Astrocyte (in vitro differentiated cells and primary cell): ENCODE measurements at regions not wholly inside any gene's neighbourhood (a gene's known extent, or its start where the extent isn't known, plus 50 kb on each side); places are given as distances from the start of the nearest gene placed in this dataset.

Source experiments
- EZH2 ChIP-seq: IDR thresholded peaks from 2 replicates; pipeline ENCODE4 v1.6.1; 2012; ENCODE audit warnings: mild to moderate bottlenecking, low read length, inconsistent platforms; ENCODE audit not compliant: insufficient read depth
- TF ChIP-seq, protein P1 (sequence below): IDR thresholded peaks from 2 replicates; pipeline ENCODE4 v1.5.1; 2011; ENCODE audit warnings: low read depth, mild to moderate bottlenecking, inconsistent platforms, low read length, moderate library complexity; ENCODE audit not compliant: insufficient read depth

DNA sequence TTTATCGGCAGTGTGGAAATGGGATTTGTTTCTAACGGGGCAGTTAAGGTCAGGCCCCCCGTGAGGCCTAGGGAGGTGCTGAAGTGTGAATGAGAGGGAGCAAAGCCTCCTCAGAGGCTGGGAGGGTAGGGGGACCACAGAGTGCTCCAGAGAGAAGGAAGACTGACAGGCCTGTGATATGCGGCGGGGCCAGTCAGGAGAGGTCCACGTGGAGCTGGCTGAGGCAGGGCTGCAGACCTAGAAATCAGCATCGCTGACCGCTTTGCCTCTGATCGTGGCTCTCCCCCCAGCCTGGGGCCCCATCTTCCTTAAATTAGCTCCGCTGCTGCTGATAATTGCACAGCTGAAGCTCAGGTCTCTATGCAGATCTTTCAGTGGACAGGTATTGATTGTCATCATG is 240.8 kb upstream of the PWP1 start:
- TF ChIP-seq, protein P1, sequence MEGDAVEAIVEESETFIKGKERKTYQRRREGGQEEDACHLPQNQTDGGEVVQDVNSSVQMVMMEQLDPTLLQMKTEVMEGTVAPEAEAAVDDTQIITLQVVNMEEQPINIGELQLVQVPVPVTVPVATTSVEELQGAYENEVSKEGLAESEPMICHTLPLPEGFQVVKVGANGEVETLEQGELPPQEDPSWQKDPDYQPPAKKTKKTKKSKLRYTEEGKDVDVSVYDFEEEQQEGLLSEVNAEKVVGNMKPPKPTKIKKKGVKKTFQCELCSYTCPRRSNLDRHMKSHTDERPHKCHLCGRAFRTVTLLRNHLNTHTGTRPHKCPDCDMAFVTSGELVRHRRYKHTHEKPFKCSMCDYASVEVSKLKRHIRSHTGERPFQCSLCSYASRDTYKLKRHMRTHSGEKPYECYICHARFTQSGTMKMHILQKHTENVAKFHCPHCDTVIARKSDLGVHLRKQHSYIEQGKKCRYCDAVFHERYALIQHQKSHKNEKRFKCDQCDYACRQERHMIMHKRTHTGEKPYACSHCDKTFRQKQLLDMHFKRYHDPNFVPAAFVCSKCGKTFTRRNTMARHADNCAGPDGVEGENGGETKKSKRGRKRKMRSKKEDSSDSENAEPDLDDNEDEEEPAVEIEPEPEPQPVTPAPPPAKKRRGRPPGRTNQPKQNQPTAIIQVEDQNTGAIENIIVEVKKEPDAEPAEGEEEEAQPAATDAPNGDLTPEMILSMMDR: no peak
- no peak for TF ChIP-seq EZH2
